Left renal pelvis (tissue), 4 donors: ENCODE measurements at regions not wholly inside any gene's neighbourhood (a gene's known extent, or its start where the extent isn't known, plus 50 kb on each side); places are given as distances from the start of the nearest gene placed in this dataset.
"Not testable (repeated sequence)": the region's sequence is repeated elsewhere in the genome, so short reads cannot be mapped to it uniquely, and the experiment has no call there.

Experiments used
- DNase-seq, 4 donors: peaks; one replicate each; pipeline ENCODE4 v3.0.0-alpha.2; 2013; ENCODE audit warnings: low read depth in 4 of 4, low spot score in 3 of 4

DNA sequence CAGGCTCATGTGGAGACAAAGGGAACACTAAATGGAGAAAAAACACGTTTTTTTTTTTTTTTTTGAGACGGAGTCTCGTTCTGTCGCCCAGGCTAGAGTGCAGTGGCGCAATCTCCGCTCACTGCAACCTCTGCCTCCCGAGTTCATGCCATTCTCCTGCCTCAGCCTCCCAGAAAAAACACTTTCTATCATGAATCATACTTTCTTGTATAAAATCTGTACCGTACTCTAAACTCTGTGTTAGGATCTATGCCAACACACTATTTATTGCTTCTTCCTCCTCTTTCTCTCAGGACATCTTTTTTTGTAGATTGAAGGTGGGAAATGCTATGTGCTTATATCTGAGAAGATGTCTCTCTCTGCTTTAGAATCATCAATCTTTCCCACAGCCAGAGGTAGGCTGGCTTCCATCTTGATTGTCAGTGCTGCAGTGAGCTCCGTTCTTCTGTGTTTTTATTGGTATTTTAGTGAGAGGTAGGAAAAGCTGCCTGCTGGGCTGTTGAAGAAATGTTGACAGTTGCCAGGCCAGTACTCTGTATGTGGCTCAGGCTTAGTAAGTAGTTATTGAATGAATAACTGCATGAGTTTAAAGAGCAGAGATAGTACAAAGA lies 101.1 kb downstream of the GPR85 start:
- DNase-seq, result no peak

DNA sequence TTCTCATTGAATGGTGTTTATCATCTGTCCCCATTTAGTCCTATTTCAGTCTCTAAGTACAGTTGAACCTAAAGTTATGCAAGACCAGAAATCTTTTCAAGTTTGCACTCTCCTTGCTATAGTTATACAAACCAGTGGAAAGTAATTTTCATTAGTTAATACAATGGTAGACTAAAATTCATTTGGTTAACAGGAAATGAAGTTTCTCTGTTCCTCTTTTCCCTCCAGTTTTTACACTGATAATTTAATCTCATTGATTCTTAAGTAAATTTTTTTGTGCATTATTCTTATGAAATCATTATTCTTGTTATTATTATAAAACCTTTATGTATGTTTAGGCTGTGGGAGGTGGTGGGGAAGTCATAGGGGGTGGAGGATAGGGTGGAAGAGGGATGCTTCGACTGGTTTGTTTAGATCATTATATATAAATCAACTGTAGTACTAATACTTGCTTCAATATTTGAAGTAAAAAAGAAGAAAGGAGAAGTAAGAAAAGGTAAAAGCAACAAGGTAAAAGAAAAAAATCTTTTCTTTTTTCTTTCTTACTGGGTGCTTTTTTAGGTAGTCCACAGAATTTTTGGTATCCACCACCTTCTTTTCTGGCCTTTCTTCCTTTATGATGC lies 104.1 kb downstream of the GPR85 start:
- DNase-seq, result no peak

DNA sequence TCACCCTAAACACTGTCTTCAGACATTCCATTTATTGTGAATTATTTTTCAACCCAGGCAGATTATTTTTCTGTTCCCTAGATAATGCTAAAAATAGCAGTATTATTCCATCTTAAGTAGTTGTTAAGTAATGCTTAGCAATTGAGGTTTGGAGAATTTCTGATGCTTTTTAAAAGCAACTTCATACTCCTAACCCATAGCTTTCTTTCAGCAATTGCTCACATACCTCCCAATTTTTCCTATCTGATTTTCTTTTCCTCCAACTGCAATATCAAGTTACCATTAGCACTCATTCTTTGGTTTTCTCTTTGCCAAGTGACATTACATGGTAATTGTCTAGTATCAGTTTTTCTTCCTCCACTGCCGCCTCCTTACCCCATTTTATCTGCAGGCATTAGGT lies 104.7 kb downstream of the GPR85 start:
- DNase-seq, result no peak

DNA sequence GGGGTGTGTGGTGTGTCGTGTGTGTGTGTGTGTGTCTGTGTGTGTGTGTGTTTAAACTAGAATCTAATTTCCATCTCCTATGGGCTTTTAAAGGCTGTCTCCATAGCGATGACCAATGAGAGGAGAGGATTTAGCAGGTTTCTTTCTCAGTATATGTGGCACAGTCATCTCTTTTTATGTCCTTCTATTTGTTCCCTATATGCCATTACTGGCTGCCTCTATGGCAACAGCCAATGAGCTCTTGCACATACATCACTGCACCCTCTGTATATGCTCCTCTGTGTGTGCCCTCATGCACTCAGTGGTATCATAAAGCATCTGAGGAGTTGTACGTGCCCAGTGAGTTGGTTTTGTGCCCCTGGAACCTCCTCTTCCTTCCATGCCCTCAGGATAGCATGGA lies 107.6 kb downstream of the GPR85 start:
- DNase-seq, result not testable (repeated sequence)

DNA sequence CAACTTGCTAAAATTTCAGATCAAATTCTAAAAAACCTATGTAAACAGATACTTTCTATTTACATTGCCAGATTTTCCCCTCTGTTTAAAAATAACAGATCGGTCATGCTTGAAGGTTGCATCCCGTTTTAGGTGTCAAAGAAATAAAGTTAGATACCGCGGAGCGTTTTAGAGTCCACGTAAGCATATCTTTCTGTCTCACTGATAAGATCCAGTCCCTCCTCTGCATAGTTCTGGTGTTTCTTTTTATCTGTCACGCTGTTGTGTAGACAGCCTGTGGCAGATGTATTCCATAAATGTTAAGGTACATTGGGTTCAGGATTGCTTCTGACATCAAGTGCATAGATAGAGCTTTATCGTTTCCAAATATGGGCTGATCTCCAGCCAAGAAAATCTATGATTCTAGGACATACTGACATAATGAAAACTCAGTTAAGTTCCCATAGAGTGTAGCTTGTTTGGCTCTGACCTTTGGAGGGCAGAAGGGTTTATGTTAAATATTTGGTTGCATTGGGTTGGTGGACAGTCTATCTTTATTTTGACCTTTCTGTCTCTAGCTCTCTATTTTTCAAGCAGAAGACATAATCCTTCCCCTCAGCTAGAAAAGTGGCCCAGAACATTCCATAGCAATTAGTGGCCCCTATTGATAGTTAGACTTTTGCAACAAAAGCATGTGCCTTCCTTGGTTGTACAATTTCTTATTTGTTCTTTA lies 109.2 kb downstream of the GPR85 start:
- DNase-seq, result not testable (repeated sequence)

DNA sequence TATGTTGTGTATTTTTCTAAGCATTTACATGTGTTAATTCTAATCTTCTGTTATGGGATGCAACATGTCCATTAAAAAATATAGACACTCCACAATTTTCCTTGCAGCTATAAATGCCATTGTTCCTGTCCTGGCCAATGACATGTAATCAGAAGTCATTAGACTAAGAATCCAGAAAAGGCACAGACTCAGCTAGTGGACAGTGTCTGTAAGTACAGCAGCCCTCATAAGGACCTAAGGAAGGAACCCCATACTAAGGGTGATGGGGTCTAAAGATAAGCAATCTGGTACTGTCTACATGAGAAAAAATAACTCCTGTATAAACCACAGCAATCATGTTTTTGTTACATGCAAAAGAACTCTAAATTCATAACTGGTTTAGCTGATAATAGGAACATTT lies 115.9 kb downstream of the GPR85 start:
- DNase-seq, result no peak

DNA sequence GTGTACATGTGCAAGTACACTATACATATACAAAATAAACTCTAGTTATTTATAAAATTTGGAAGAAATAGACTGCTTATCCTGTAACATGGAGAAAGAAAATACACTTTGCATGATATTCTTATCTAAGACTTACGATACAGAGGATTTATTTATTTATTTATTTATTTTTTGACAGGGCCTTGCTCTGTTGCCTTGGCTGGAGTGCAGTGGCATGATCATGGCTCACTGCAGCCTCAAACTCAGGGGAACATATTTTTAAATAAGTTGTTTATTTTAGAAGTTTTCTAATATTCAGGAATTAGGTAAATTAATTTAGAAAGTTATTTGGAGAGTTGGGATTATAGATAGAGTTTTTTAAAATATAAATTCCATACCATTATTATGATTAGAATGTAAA lies 116.7 kb downstream of the GPR85 start:
- no peak for DNase-seq

DNA sequence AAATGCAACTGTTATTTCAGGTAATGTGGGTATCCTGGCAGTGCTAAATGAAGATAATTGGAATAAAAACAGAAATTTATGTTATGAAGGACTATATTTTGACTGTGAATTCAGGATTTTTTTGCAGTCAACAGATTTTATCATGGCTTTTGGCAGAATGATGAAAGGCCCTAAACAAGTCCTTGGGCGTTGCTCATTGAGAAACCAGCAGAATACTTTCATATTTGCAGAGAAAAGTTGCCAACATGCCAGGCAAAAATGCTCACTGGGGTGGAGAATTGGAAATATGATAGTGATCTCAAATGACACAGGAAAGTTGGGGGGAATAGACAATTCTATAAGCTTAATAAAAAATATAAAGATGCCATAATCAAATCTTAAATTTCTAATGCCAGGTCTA lies 121.1 kb downstream of the GPR85 start:
- DNase-seq, result no peak

DNA sequence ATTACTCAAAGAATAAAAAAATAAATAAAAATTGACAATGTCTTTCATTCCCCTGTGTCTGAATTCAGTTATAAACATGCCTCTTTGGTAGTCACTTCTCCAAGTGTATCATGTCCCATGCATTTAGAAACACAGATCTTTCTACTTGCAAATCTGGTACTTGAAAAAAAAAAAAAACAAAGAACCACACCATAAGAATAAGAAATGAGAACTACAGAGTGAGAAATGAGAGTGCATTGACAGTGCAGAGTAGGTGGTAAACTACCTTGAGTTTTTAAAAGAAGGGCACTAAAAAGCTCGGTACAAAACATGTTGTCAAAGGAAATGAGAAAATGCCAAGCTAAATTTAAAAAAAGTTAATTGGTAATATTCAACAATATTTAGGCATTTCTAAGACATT lies 123.0 kb downstream of the GPR85 start:
- no peak for DNase-seq

DNA sequence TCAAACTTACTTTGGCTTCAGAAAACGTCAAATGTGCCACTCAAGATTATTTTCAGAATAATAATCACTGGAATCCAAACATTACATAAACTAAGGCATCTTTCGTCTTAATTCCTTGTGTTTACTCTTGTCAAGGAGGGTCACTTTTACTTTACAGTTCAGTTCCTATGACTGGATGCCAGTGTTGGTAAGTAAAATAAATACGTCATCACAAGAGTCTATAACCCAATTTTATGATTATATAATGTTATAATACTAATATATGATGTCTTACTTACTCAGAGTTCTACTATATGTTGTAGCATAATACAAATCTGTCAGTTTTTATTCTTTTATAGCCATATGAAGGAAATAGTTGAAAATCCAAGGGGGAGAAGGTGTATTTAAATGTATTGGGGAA lies 123.8 kb downstream of the GPR85 start:
- no peak for DNase-seq

DNA sequence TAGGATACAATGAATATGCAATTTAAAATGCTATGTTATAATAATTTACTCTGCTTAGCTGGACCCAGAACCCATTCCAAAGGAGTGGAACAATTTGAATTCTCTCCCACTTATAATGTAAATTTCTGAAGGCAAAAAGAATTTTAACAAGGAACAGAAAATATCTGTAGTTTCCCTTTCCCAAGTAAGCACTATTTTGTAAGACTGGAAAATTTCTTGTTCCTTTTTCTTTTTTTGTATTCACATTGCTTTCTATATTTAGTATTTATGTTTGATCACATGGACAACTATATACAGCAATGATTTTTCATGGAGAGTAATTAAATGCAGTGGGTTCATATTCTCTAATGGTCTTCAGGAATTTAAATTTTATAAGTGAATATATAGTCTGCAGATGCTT lies 127.4 kb downstream of the GPR85 start:
- DNase-seq, result no peak

DNA sequence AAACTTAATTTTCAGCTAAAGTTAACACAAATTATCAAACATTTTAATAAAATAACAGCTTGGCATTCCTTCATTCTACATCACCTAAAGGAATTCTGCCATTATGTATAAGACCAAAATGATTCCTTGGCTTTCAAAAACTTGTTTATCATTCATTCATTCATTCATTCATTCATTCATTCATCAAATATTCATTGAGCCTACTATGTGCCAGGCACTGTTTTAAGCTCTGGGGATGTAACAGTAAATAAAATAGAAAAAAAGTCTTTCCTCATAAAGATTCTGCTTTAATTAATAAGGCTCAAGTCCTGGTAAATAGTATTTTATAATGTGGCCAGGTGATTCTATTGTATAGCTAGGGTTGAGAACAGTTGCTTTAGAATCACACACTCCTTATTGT lies 127.9 kb downstream of the GPR85 start:
- DNase-seq, result no peak

DNA sequence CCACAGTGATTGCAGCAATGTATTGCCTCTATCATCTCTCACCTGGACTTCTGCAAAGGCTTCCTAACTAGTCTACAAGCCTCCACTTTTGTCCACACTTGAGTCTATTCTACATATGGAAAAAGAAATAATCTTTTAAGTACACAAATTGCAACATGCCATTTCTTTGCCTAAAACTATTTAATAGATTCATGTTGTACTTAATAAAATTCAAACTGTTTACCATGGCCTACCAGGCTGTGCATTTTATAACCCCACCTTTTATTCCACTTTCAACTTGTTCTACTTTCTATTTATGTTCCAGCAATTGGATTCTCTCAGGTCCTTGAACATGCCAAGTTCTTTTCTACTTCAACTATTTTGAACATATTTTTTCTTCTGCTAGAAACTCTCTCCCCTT lies 128.7 kb downstream of the GPR85 start:
- DNase-seq, result no peak

DNA sequence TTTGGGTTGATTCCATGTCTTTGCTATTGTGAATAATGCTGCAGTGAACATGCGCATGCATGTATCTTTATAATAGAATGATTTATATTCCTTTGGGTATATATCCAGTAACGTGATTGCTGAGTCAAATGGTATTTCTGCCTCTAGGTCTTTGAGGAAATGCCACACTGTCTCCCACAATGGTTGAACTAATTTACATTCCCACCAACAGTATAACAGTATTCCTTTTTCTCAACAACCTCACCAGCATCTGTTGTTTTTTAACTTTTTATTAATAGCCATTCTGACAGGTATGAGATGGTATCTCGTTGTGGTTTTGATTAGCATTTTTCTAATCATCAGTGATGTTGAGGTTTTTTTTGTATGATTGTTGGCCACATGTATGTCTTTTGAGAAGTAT lies 133.6 kb downstream of the GPR85 start:
- DNase-seq, result not testable (repeated sequence)

DNA sequence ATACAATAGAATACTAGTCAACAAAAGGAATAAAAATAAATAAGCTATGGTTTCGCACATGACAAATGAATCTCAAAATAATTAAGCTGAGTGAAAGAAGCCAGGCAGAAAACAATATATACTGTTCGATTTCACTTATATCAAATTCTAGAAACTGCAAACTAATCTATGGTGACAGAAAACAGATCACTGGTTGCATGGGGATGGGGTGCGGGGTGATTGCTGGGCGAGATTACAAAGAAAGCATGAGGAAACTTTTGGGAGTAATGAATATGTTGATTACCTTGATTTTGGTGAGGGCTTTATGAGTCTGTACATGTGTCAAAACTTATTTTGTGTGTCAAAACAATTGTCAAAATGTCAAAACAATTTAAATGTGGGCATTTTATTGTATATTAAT lies 135.6 kb downstream of the GPR85 start:
- no peak for DNase-seq

DNA sequence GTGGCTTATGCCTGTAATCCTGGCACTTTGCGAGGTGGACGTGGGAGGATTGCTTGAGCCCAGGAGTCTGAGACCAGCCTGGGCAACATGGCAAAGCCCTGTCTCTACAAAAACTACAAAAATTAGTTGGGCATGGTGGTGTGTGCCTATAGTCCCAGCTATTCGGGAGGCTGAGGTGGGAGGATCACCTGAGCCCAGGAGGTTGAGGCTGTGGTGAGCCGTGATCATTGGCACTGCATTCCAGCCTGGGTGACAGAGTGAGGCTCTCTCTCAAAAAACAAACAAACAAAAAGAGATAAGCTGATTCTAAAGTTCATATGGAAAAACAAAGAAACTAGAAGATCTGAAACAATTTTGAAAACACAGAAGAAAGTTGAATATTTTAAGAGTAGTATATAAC lies 136.9 kb downstream of the GPR85 start:
- not testable (repeated sequence) for DNase-seq

DNA sequence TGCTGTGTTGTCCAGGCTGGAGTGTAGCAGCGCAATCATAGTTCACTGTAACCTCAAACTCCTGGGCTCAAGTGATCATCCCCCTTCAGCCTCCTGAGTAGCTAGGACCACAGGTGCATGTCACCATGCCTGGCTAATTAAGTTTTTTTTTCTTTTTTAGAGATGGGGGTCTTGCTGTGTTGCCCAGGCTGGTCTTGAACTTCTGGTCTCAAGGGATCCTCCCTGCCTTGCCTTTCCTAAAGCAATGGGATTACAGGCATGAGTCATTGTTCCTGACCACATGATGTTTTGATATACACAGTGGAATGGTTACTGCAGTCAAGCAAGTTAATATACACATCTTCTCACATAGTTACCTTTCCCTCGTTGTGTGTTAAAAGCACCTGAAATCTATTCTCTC lies 140.3 kb downstream of the GPR85 start:
- no peak for DNase-seq

DNA sequence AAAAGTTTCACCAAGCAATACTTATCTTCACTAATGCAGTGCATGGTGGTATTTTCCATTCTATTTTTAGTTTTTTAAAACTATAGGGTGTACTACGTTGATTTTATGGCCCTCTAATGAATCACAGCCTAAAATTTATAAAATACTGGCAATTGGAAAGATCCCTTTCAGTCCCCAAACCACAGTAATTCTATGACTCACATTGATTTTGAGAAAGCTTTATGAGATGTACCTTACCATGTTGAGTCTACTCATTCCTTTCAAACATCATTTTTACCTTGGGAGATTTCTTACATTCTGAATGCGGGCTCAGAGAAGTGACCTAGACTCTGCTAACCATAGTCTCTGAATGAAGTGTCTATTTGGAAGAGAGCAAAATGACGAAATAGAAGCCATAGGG lies 141.6 kb downstream of the GPR85 start:
- no peak for DNase-seq

DNA sequence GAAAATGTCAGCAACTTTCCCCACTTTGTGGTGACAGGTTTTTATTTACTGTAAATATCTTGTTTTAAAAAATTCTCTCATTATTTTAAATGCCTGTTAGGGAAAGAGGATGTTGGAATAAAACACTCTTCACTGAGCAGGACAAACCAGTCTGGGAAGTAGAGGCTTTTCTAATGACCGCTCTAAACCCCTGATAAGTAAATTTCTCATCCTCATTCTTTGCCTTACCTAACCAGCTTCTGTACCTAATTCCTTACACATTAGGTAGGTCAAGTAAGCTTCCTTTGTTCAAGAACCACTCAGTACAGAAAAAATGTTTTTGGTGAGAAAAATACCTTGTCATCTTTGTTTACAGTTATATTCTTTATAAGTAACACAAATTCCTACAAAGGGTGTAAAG lies 143.6 kb downstream of the GPR85 start:
- no peak for DNase-seq

DNA sequence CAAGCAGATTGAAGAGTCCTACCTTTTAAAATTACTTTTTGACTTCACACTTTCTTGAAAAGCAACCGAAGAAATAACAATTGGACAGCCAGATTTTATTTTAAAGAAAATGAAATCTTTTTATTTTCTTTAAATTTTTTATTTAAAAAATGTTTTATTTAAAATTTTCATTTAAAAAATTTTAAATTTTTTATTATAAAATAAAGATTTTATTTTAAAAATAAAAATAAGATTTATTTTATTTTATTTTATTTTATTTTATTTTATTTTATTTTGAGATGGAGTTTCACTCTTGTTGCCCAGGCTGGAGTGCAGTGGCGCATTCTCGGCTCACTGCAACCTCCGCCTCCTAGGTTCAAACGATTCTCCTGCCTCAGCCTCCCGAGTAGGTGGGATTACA lies 144.5 kb downstream of the GPR85 start:
- DNase-seq, result not testable (repeated sequence)

DNA sequence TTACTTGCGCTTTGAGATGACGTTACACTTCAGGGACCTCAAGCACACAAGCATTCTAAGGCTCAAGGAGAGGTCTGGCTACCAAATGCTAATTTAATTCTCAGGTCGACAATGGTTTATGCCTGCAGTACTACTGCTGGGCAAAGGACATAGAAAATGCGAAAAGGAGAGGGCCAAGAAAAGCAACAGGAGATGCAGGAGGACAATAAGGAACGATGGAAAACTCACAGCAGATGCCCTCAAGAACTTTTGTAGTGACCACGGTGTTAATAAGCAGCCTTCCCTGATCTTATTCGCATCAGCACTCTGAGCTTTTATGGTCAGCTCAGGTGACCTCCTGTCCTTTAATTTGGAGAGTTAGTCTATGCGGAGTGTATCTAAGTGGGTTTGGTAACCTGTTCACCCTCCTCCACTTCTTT lies 146.3 kb downstream of the GPR85 start:
- DNase-seq, result no peak

DNA sequence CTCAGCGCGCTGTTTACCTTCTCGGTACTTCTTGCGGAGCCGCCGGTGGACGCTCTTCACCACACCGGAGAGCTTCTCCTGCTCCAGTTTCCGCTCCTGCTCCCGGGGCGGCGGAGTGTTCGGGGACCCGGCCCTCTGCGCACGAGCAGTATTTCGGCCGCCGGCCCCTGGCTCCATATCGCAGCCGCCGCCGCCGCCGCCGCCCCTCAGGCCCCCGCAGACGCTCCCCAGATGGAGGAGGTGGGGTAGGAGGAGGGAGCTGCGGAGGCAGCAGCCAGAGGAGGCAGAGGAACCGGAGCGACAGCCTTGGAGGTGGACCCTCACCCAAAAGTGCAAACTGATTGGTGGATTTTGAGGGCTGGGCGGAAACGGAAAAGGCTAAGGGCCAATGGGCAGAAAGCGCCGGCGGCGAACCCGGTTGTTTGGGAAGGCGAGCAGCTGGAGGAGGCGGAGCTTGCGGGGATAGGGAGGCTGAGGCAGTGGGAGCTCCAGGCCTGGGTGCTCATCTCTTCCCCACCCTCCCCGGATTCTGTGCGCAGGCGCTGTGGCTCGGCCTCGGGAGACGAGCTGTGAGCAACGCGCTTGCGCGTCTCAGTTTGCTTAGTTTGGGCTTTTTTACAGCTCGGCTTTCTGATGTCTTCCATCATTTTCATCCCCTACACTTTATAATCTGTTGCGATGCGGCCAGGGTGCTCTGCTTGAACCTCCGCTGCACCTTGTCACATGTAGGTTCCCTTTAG lies 146.9 kb downstream of the GPR85 start:
- peak; percentile 98 to 100 (median 99) for DNase-seq
